Keratinocyte (primary cell): ENCODE measurements at regions not wholly inside any gene's neighbourhood (a gene's known extent, or its start where the extent isn't known, plus 50 kb on each side); places are given as distances from the start of the nearest gene placed in this dataset.

ENCODE experiments used
- DNase-seq: peaks from one replicate; pipeline ENCODE4 v3.0.0-alpha.2; 2011; ENCODE audit warnings: low read depth, missing footprints, low spot score
- FAIRE-seq: peaks from 2 replicates; lab custom pipeline; 2011; peaks lifted over from hg19 to GRCh38; lab: Jason Lieb, UNC
- H2AFZ ChIP-seq: 2 replicates; pipeline ENCODE4 v1.6.0; 2012; ENCODE audit warnings: low read length, control low read depth, inconsistent platforms; ENCODE audit not compliant: control insufficient read depth
- H3K27ac ChIP-seq: 2 replicates; pipeline ENCODE4 v1.5.1; 2011; ENCODE audit warnings: low read length; ENCODE audit not compliant: control insufficient read depth, insufficient read depth
- H3K27me3 ChIP-seq: 3 replicates; pipeline ENCODE4 v1.6.0; 2011; ENCODE audit warnings: low read length; ENCODE audit not compliant: control insufficient read depth, insufficient read depth; ENCODE audit errors: extremely low read depth
- H3K36me3 ChIP-seq, 2 experiments: 2 replicates in 1 of 2; 3 replicates in 1 of 2; pipeline ENCODE4 v1.5.1; 2011; ENCODE audit warnings: low read length in 2 of 2, mild to moderate bottlenecking in 1 of 2; ENCODE audit not compliant: control insufficient read depth in 2 of 2, insufficient read depth in 2 of 2; ENCODE audit errors: extremely low read depth in 1 of 2
- H3K4me1 ChIP-seq: 3 replicates; pipeline ENCODE4 v1.5.1; 2011; ENCODE audit warnings: low read length; ENCODE audit not compliant: control insufficient read depth, insufficient read depth; ENCODE audit errors: extremely low read depth
- H3K4me2 ChIP-seq: 3 replicates; pipeline ENCODE4 v1.6.0; 2011; ENCODE audit warnings: low read depth, low read length; ENCODE audit not compliant: control insufficient read depth, insufficient read depth; ENCODE audit errors: extremely low read depth
- H3K4me3 ChIP-seq, 3 experiments: fragments of 200-600 bp in 1 of 3; sonication (generic) in 1 of 3; 2 replicates in 2 of 3; 3 replicates in 1 of 3; pipeline ENCODE4 v1.5.1; 2011 to 2016; ENCODE audit warnings: low read length in 3 of 3, mild to moderate bottlenecking in 3 of 3, control low read depth in 2 of 3, inconsistent platforms in 1 of 3, low read depth in 1 of 3, mixed read lengths in 1 of 3, mixed run types in 1 of 3, moderate library complexity in 1 of 3; ENCODE audit not compliant: control insufficient read depth in 2 of 3, insufficient read depth in 2 of 3; ENCODE audit errors: extremely low read depth in 1 of 3
- H3K79me2 ChIP-seq: 2 replicates; pipeline ENCODE4 v1.6.0; 2012; ENCODE audit warnings: low read length; ENCODE audit not compliant: control insufficient read depth, insufficient read depth
- H3K9ac ChIP-seq: 3 replicates; pipeline ENCODE4 v1.6.0; 2011; ENCODE audit warnings: low read length; ENCODE audit not compliant: control insufficient read depth, insufficient read depth; ENCODE audit errors: extremely low read depth
- H3K9me1 ChIP-seq: 3 replicates; pipeline ENCODE4 v1.6.0; 2011; ENCODE audit warnings: low read length; ENCODE audit not compliant: control insufficient read depth, insufficient read depth; ENCODE audit errors: extremely low read depth
- H3K9me3 ChIP-seq: 2 replicates; pipeline ENCODE4 v1.5.1; 2012; ENCODE audit warnings: low read depth, low read length; ENCODE audit not compliant: control insufficient read depth
- H4K20me1 ChIP-seq: 3 replicates; pipeline ENCODE4 v1.6.0; 2011; ENCODE audit warnings: low read length; ENCODE audit not compliant: control insufficient read depth, insufficient read depth; ENCODE audit errors: extremely low read depth
- EZH2 ChIP-seq: IDR thresholded peaks from one replicate; pipeline ENCODE4 v1.6.1; 2012; ENCODE audit warnings: inconsistent platforms, mild to moderate bottlenecking, low read length, moderate library complexity
- dilution Hi-C: fragments of 300-500 bp; cut with MboI; formaldehyde crosslinking; loops from one replicate; pipeline ENCODE4 v1.7.0; 2020; ENCODE audit warnings: low sequenced_read_pairs; ENCODE audit not compliant: extremely low pct_ligation_motif_present
- TF ChIP-seq, protein P1 (sequence below), 3 experiments: IDR thresholded peaks in 1 of 3; conservative IDR thresholded peaks in 1 of 3; optimal IDR thresholded peaks in 1 of 3; 2 replicates in 2 of 3; 3 replicates in 1 of 3; pipeline versions ENCODE3 to v1.5.1; 2011; ENCODE audit warnings: low read length in 3 of 3, mild to moderate bottlenecking in 3 of 3, moderate library complexity in 2 of 3, control low read depth in 1 of 3, inconsistent platforms in 1 of 3; ENCODE audit not compliant: insufficient read depth in 2 of 3; ENCODE audit errors: extremely low read depth in 1 of 3

DNA sequence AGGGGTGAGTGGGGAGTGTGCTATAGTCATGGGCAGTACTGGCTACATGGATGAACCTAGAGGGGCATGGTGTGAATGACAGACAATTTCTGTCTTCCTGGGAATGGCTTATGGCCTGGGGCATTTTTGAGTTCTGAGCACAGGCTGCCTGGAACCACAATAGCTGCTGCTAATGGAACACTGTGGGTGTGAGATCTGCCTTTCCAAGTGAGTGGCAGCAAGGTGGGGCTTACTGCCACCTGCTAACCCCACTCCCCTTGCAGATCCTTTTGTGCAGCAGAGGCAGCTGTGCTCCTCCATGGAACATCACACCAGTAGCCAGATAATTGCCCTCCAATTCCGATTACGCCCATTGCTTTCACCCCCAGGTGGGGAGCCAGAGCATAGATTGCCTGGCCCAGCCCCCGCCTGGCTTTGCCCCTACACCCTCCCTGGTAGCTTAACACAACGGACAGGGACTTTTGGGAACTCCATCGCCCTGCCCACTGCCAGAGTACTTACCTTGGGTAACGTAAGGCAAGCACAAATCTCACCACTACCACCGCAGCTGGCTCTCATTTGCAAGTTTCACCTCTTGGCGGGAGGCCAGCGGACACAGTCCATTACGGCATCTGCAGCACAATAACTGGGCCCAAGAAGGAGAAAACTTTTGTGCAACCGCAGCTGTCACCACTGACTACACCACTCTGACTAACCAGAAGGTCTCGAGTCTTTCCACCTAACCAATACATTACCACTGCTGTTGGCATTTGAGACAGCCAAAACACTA is 421.2 kb upstream of the NWD2 start:
- H3K4me3 ChIP-seq: no peak overlapping the region
- no peaks in the 10 kb centered on the region for H3K9me3 ChIP-seq
- H3K79me2 ChIP-seq: no peaks in the 10 kb centered on the region
- no peaks in the 10 kb centered on the region for H3K9me1 ChIP-seq
- TF ChIP-seq EZH2: no peak
- TF ChIP-seq, protein P1, sequence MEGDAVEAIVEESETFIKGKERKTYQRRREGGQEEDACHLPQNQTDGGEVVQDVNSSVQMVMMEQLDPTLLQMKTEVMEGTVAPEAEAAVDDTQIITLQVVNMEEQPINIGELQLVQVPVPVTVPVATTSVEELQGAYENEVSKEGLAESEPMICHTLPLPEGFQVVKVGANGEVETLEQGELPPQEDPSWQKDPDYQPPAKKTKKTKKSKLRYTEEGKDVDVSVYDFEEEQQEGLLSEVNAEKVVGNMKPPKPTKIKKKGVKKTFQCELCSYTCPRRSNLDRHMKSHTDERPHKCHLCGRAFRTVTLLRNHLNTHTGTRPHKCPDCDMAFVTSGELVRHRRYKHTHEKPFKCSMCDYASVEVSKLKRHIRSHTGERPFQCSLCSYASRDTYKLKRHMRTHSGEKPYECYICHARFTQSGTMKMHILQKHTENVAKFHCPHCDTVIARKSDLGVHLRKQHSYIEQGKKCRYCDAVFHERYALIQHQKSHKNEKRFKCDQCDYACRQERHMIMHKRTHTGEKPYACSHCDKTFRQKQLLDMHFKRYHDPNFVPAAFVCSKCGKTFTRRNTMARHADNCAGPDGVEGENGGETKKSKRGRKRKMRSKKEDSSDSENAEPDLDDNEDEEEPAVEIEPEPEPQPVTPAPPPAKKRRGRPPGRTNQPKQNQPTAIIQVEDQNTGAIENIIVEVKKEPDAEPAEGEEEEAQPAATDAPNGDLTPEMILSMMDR (optimal IDR thresholded peaks at IDR 0.05 in 1 of 3, IDR thresholded peaks at IDR 0.05 in 1 of 3, conservative IDR thresholded peaks at IDR 0.05 in 1 of 3; ENCODE audit: extremely low read depth in 1 of 3, insufficient read depth in 2 of 3, low read length in 3 of 3): no peak
- no peaks in the 10 kb centered on the region for H3K4me1 ChIP-seq
- no peak overlapping the region for H3K4me2 ChIP-seq
- H3K9ac ChIP-seq: no peak overlapping the region
- no peaks in the 10 kb centered on the region for H3K36me3 ChIP-seq
- H3K27ac ChIP-seq: no peak overlapping the region
- no peaks in the 10 kb centered on the region for H4K20me1 ChIP-seq
- no peak for DNase-seq
- no peak overlapping the region for H2AFZ ChIP-seq
- FAIRE-seq: no peak
- H3K27me3 ChIP-seq: no peaks in the 10 kb centered on the region
- dilution Hi-C loops: no loop called here

DNA sequence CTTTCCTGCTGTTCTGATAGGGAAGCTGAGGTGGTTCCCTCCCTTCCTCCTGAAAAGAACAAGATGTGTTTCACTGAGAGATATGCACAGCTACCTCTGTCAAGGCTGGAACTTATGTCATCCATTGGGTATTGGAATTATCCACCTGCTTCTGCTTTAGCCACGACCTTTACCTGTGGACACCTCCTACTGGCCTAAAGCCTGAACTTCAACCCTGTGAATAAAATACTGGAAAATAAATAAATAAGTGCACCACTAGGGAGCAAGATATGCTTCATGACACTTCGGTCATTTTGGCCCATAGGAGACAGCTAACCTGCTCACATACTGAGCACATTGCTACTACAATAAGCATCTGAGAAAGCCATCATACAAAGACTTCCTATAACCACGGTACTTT is 419.9 kb upstream of the NWD2 start:
- Histone ChIP-seq H4K20me1 (no peaks in the 10 kb centered on the region), H3K27me3 (no peaks in the 10 kb centered on the region), H2AFZ (no peak overlapping the region), H3K4me3 (no peak overlapping the region), H3K9ac (no peak overlapping the region), H3K36me3 (no peaks in the 10 kb centered on the region), H3K9me1 (no peaks in the 10 kb centered on the region), H3K9me3 (no peaks in the 10 kb centered on the region), H3K27ac (no peak overlapping the region), H3K4me1 (no peaks in the 10 kb centered on the region), H3K4me2 (no peak overlapping the region), H3K79me2 (no peaks in the 10 kb centered on the region)
- dilution Hi-C loops: no loop called here
- DNase-seq: no peak
- FAIRE-seq: no peak
- no peak for TF ChIP-seq EZH2
- TF ChIP-seq, protein P1 (optimal IDR thresholded peaks at IDR 0.05 in 1 of 3, IDR thresholded peaks at IDR 0.05 in 1 of 3, conservative IDR thresholded peaks at IDR 0.05 in 1 of 3; ENCODE audit: extremely low read depth in 1 of 3, insufficient read depth in 2 of 3, low read length in 3 of 3): peak; percentile 16 to 34 (median 22)
